T47D (cell line): ENCODE measurements at regions not wholly inside any gene's neighbourhood (a gene's known extent, or its start where the extent isn't known, plus 50 kb on each side); places are given as distances from the start of the nearest gene placed in this dataset.

ENCODE experiments used
- DNase-seq, 2 experiments: peaks; one replicate each; pipeline versions ENCODE4 v3.0.0 to v3.0.0-alpha.2; 2011 to 2012; ENCODE audit warnings: low read depth in 1 of 2, low spot score in 1 of 2
- JUND ChIP-seq: IDR thresholded peaks from 2 replicates; pipeline ENCODE4 v1.6.1; 2012; ENCODE audit warnings: low read depth
- in situ Hi-C: cut with HindIII; loops from 2 replicates; pipeline ENCODE4 v1.10.0; 2016; ENCODE audit warnings: low sequenced_read_pairs, low pct_unique_long_range_greater_than_20kb

GRCh38 chr2:217028128-217028527 lies 168.3 kb upstream of the TNP1 start:
- in situ Hi-C loops = no loop called here
- TF ChIP-seq JUND = no peak
- no peak for DNase-seq

DNA sequence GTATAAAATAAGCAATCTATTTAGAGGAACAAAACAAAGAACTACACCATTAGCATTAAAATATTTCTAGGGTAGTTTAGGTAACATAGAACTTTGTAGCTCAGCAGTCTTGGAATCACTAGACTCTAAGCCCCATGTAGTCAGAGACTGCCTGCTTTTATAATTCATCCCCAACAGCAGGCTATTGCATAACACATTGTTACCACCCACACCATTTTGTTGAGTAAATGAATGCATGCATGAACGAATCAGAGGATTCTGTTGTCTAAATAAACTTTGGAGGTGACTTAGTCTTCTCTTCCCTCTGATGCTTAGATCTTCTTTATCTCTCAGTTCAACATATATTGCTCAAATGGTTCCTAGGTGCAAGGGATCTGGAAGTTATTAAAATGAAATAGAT lies 167.6 kb upstream of the TNP1 start:
- in situ Hi-C loops = no loop called here
- DNase-seq = no peak

DNA sequence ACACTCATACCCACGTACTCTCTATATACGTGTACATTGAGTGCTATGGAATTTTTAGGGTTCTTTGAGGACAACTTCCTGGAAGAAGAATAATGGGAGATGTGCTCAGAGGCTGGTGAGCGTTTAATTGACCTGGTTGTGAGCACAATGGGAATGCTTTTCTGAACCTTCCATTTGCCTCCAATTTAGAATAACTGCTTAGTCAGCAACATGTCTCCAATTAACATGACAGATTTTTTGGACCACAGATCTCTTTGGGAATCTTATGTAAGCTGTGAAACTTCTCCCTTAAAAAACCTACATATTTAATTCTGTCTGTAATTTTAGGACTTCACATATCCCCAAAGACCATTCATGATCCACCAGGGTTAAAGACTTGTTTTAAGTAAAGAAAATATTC lies 166.7 kb upstream of the TNP1 start:
- no peak for TF ChIP-seq JUND
- in situ Hi-C loops = no loop called here
- DNase-seq = no peak

More for the DNA sequence above, 167.6 kb upstream of the TNP1 start:
- TF ChIP-seq JUND = no peak

DNA sequence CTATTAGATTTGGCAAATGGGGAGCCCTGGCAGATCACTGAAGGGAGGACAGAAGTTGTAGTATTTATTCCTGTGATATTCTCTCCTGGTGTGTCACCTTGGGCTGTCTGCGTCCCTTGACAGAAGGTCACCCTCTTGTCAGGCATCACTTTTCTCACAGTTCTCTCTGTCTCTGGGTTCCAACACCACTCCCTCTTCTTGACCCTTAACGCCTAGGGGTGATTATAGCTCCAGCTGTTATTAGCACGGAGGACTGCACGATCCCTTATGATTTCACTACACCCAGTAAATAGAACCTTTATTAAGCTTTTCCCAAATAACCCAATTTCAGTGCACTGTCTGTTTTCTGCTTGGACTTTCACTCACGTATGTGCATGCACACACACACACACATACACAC lies 166.3 kb upstream of the TNP1 start:
- no peak for DNase-seq
- in situ Hi-C loops = no loop called here
- TF ChIP-seq JUND = no peak

DNA sequence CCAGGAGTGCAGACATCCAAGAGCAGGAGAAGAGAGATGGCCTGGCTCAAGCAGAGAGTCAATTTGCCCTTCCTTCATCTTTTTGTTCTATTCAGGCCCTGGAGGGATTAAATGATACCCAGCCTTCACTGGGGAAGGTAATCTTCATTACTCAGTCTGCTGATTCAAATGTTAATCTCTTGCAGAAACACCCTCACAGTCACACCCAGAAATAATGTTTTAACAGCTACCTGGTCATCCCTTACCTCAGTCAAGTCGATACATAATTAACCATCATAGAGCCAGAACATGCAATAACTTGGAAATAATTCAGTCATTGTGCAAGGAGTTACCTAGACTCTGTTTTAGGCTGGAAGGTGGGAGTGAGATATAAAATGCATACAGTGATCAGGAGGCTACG lies 163.7 kb upstream of the TNP1 start:
- in situ Hi-C loops = no loop called here
- TF ChIP-seq JUND = no peak
- no peak for DNase-seq

- in situ Hi-C loops = no loop called here
- no peak for TF ChIP-seq JUND
- DNase-seq = no peak
These were observed 157.8 kb upstream of the TNP1 start for GRCh38 chr2:217017456-217018252.

DNA sequence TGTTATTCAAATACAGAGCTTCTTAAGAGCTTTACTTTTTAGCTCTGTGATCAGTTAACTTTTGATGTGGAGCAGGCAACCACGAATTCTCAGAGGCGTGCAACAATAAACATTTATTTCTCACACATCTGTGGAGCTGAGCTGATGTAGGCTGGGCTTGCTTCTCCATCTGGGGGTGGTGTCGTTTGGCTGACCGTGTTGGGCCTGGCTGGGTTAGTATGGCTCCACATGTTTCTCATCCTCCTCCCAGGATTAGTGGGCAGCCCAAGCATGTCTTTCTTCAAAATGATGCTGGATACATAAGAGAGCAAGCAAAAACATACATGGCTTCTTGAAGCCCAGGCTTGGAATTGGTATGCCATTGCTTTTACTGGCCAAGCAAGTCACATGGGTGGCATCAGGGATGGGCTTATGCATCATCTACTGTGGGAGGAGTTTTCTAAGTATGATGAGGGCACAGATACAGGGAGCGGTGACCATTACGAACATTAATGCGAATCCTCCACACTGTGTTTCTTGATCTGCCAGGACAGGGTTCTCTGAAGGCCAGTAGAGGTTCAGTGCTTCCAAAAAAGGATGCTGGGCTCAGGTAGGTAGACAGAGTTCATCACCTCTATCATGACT lies 157.0 kb upstream of the TNP1 start:
- TF ChIP-seq JUND = no peak
- in situ Hi-C loops = no loop called here
- DNase-seq = no peak

DNA sequence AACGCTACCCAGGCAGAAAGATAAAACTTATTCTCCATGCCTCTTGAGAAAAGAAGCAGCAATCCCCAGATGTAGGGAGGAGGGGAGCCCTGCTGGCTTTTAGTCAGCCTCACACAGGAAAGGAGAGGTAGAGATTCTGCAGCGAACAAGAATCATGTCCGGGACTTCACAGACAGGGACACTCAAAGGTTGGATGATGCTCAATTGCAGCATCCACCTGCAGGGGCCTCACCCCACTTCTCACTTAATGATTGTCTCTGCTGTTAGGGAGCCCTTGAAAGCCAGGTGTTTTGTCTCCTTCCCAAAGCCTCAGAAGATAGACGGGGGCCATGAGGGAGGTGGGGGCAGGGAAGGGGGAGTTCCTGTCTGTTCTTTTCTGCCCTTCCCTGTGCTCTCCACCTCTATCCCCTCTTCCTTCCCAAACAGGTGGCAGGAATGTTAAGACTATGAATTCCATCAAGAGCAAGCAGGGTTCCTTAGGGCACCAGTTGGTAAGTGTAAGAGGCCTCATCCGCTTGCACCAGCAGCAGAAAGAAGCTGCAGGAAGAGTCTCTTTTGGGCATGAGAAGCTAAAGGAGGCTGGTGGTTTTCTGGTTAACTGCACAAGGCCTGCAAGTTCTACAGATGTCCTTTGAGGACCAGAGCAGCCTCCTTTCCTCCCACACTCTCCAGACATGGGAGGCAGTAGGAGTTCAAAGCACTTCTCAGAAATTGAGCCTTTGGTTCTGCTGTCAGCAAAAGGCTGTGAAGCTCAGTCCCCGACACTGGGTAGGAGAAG lies 154.7 kb upstream of the TNP1 start:
- in situ Hi-C loops = no loop called here
- TF ChIP-seq JUND = no peak
- no peak for DNase-seq

DNA sequence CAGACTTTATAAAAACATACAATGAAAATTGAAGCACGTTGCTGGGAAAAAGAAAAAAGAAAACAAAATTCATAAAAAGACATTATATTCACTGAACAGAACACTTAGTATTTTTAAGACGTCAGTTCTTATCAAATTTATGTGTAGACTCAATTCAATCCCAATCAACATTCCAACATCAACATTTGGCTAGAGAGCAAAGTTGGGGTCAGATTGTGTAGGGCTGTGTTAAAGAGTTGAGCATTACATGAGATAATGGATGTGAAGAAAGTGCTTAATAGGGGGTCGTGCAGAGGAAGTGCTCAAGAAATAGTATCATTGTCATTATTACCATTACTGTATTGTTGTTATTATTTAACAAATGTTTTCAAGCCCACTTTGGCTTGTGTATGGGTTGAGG lies 154.1 kb upstream of the TNP1 start:
- TF ChIP-seq JUND = no peak
- DNase-seq = no peak

GRCh38 chr2:217011576-217011975 lies 151.7 kb upstream of the TNP1 start:
- in situ Hi-C loops = no loop called here
- no peak for TF ChIP-seq JUND
- DNase-seq = no peak

More for the DNA sequence above, 154.1 kb upstream of the TNP1 start:
- in situ Hi-C loops = no loop called here

DNA sequence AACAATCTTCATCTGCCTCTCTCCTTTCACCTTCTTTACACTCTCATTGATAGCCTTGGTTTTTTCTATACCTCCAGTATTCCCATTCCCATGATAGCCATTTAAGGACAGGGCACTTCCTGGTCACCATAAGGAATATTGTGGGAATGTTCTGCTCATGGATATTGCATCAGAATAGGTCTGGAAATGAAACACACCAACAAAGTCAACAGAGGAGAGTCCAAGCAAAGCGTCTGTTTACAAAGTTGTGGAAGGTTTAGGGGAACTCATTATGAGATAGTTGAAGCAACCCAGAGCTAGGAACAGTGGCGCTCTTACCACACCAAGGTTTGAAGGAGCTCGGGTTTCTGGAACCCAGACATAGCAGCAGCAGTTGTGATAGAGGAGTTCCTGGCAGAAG lies 150.3 kb upstream of the TNP1 start:
- no peak for TF ChIP-seq JUND
- in situ Hi-C loops = no loop called here
- no peak for DNase-seq

GRCh38 chr2:217008794-217009193 lies 148.9 kb upstream of the TNP1 start:
- TF ChIP-seq JUND = no peak
- DNase-seq = no peak
- in situ Hi-C loops = no loop called here

DNA sequence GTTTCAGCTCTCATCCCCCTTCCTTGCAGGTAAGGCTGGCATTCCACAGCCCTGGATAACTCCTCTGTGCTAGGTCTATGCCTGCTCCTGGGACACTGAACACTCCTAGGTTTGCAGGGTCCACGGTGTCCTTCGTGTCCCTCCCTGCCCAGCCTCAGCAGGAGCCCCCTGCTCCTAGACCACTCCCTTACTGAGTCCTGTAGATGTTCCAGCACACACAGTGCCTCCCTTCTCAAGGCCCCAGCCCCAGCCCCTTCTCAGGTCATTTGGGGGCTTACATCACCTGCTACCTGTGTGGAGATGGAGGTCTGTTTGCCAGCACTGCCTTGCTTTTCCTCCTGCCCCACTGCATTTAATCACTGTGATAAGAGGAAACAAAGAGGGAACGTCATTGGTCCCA lies 146.4 kb upstream of the TNP1 start:
- no peak for DNase-seq
- no peak for TF ChIP-seq JUND
- in situ Hi-C loops = no loop called here
